ENCODE measurements at regions not wholly inside any gene's neighbourhood (a gene's known extent, or its start where the extent isn't known, plus 50 kb on each side); places are given as distances from the start of the nearest gene placed in this dataset.
"Not testable (repeated sequence)": the region's sequence is repeated elsewhere in the genome, so short reads cannot be mapped to it uniquely, and the experiment has no call there.

- DNase-seq (ENCODE audit: low read depth in 4 of 4, low spot score in 1 of 4): no peak
Observed at GRCh38 chr7:149635561-149636329, 137.6 kb downstream of the ZNF467 start.

GRCh38 chr7:149633976-149634945, 136.7 kb upstream of the ZNF746 start:
- DNase-seq (ENCODE audit: low read depth in 4 of 4, low spot score in 1 of 4): no peak

GRCh38 chr7:149628361-149629149, 130.9 kb upstream of the ZNF746 start:
- not testable (repeated sequence) for DNase-seq (ENCODE audit: low read depth in 4 of 4, low spot score in 1 of 4)

- DNase-seq (ENCODE audit: low read depth in 4 of 4, low spot score in 1 of 4): no peak
Observed at GRCh38 chr7:149627911-149628310, 130.3 kb upstream of the ZNF746 start.

- no peak for DNase-seq (ENCODE audit: low read depth in 4 of 4, low spot score in 1 of 4)
Observed at GRCh38 chr7:149626972-149627371, 129.4 kb upstream of the ZNF746 start.

- no peak for DNase-seq (ENCODE audit: low read depth in 4 of 4, low spot score in 1 of 4)
Observed at GRCh38 chr7:149625947-149626392, 128.4 kb upstream of the ZNF746 start.

GRCh38 chr7:149625340-149625946, 127.8 kb upstream of the ZNF746 start:
- peak in 3 of 4 experiments; percentile 42 to 54 (median 44) for DNase-seq (ENCODE audit: low read depth in 4 of 4, low spot score in 1 of 4)

GRCh38 chr7:149624419-149625339, 127.1 kb upstream of the ZNF746 start:
- peak; percentile 69 to 87 (median 79) for DNase-seq (ENCODE audit: low read depth in 4 of 4, low spot score in 1 of 4)

- DNase-seq (ENCODE audit: low read depth in 4 of 4, low spot score in 1 of 4): peak in 2 of 4 experiments; percentile 8 to 24
Observed at GRCh38 chr7:149624006-149624405, 126.4 kb upstream of the ZNF746 start.

GRCh38 chr7:149623262-149623997, 125.8 kb upstream of the ZNF746 start:
- not testable (repeated sequence) for DNase-seq (ENCODE audit: low read depth in 4 of 4, low spot score in 1 of 4)

GRCh38 chr7:149622444-149623210, 125.0 kb upstream of the ZNF746 start:
- no peak for DNase-seq (ENCODE audit: low read depth in 4 of 4, low spot score in 1 of 4)

- no peak for DNase-seq (ENCODE audit: low read depth in 4 of 4, low spot score in 1 of 4)
Observed at GRCh38 chr7:149621776-149622175, 124.2 kb upstream of the ZNF746 start.

- DNase-seq (ENCODE audit: low read depth in 4 of 4, low spot score in 1 of 4): peak in 2 of 4 experiments; percentile 28 to 69
Observed at GRCh38 chr7:149620961-149621360, 123.4 kb upstream of the ZNF746 start.

GRCh38 chr7:149616898-149617297, 119.3 kb upstream of the ZNF746 start:
- no peak for DNase-seq (ENCODE audit: low read depth in 4 of 4, low spot score in 1 of 4)

GRCh38 chr7:149615690-149616270, 118.2 kb upstream of the ZNF746 start:
- DNase-seq (ENCODE audit: low read depth in 4 of 4, low spot score in 1 of 4): no peak

GRCh38 chr7:149610441-149611011, 112.9 kb upstream of the ZNF746 start:
- DNase-seq (ENCODE audit: low read depth in 4 of 4, low spot score in 1 of 4): no peak

- no peak for DNase-seq (ENCODE audit: low read depth in 4 of 4, low spot score in 1 of 4)
Observed at GRCh38 chr7:149608168-149608567, 110.6 kb upstream of the ZNF746 start.
